ENCODE measurements at regions not wholly inside any gene's neighbourhood (a gene's known extent, or its start where the extent isn't known, plus 50 kb on each side); places are given as distances from the start of the nearest gene placed in this dataset.
"Not testable (repeated sequence)": the region's sequence is repeated elsewhere in the genome, so short reads cannot be mapped to it uniquely, and the experiment has no call there.

GRCh38 chr1:14429577-14429976 is 168.9 kb upstream of the KAZN start:
- no peak overlapping the region for H3K4me3 Mint-ChIP-seq (ENCODE audit: low read depth)
- no peaks in the 10 kb centered on the region for H3K9me3 Mint-ChIP-seq (ENCODE audit: low read depth)
- TF ChIP-seq, protein P1, sequence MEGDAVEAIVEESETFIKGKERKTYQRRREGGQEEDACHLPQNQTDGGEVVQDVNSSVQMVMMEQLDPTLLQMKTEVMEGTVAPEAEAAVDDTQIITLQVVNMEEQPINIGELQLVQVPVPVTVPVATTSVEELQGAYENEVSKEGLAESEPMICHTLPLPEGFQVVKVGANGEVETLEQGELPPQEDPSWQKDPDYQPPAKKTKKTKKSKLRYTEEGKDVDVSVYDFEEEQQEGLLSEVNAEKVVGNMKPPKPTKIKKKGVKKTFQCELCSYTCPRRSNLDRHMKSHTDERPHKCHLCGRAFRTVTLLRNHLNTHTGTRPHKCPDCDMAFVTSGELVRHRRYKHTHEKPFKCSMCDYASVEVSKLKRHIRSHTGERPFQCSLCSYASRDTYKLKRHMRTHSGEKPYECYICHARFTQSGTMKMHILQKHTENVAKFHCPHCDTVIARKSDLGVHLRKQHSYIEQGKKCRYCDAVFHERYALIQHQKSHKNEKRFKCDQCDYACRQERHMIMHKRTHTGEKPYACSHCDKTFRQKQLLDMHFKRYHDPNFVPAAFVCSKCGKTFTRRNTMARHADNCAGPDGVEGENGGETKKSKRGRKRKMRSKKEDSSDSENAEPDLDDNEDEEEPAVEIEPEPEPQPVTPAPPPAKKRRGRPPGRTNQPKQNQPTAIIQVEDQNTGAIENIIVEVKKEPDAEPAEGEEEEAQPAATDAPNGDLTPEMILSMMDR (IDR thresholded peaks at IDR 0.05; ENCODE audit: unreplicated experiment): no peak
- peaks cover 2% of the 10 kb centered on the region for H3K4me1 Mint-ChIP-seq (ENCODE audit: low read depth)
- H3K27me3 Mint-ChIP-seq: peaks cover 14% of the 10 kb centered on the region
- H3K27ac Mint-ChIP-seq: no peak overlapping the region
- H3K36me3 Mint-ChIP-seq (ENCODE audit: insufficient read depth): no peaks in the 10 kb centered on the region
- DNase-seq (ENCODE audit: low spot score, unreplicated experiment): no peak

DNA sequence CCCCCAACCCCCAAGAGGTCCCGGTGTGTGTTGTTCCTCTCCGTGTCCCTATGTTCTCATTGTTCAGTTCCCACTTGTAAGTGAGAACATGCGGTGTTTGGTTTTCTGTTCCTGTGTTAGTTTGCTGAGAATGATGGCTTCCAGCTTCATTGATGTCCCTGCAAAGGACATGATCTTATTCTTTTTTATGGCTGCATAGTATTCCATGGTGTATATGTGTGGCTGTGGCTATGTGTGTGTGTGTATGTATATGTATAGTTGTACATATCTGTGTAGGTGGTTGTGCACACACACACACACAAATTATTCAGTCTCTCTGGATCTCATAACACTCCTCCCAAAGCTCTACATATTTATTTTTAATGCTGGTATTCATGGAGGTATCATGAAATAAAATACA is 165.8 kb upstream of the KAZN start:
- H3K4me3 Mint-ChIP-seq (ENCODE audit: low read depth); H3K27ac Mint-ChIP-seq; H3K9me3 Mint-ChIP-seq (ENCODE audit: low read depth); H3K36me3 Mint-ChIP-seq (ENCODE audit: insufficient read depth); DNase-seq (ENCODE audit: low spot score, unreplicated experiment); H3K4me1 Mint-ChIP-seq (ENCODE audit: low read depth): not testable (repeated sequence)
- peaks cover 14% of the 10 kb centered on the region for H3K27me3 Mint-ChIP-seq

- Mint-ChIP-seq H3K9me3 (ENCODE audit: low read depth) (no peaks in the 10 kb centered on the region), H3K27ac (no peak overlapping the region), H3K27me3 (peaks cover 16% of the 10 kb centered on the region), H3K4me1 (ENCODE audit: low read depth) (no peaks in the 10 kb centered on the region), H3K36me3 (ENCODE audit: insufficient read depth) (no peaks in the 10 kb centered on the region), H3K4me3 (ENCODE audit: low read depth) (no peak overlapping the region)
- peak; percentile 30 for DNase-seq (ENCODE audit: low spot score, unreplicated experiment)
- TF ChIP-seq, protein P1 (IDR thresholded peaks at IDR 0.05; ENCODE audit: unreplicated experiment): peak; percentile 57
These were observed 163.0 kb upstream of the KAZN start for GRCh38 chr1:14435368-14436023.

GRCh38 chr1:14437417-14437918 is 161.0 kb upstream of the KAZN start:
- Mint-ChIP-seq H3K27me3 (peaks cover 18% of the 10 kb centered on the region), H3K27ac (no peak overlapping the region), H3K4me3 (ENCODE audit: low read depth) (no peak overlapping the region), H3K9me3 (ENCODE audit: low read depth) (no peaks in the 10 kb centered on the region), H3K36me3 (ENCODE audit: insufficient read depth) (no peaks in the 10 kb centered on the region), H3K4me1 (ENCODE audit: low read depth) (no peaks in the 10 kb centered on the region)
- TF ChIP-seq, protein P1 (IDR thresholded peaks at IDR 0.05; ENCODE audit: unreplicated experiment): no peak
- no peak for DNase-seq (ENCODE audit: low spot score, unreplicated experiment)

DNA sequence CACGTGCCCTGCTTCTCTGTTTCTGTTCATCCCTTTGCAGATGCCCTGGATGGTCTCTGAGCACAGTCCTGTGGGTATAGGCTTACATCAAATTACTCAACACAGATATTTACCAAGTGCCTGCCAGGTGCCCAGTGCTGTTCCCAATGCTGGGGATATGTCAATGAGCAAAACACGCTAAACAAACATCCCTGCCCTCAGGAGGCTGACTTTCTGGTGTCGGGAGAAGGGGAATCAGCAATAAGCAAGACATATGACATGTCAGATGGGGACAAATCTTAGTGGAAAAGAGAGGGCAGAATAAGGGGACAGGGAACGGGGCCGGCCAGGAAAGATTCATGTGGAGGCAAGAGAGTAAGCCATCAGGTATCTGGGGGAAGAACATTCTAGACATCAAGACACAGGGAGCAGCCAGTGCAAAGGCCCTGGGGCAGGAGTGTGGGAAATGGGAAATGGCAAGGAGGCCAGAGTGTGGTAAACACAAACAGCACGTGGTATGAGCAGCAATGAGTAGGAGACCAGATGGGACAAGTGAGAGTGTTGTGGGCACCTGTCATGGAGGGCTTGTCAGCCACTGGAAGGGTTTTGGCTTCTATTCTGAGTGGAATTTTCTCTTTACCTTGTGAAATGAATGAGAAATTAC is 160.2 kb upstream of the KAZN start:
- H3K36me3 Mint-ChIP-seq (ENCODE audit: insufficient read depth): no peaks in the 10 kb centered on the region
- H3K4me3 Mint-ChIP-seq (ENCODE audit: low read depth): no peak overlapping the region
- H3K9me3 Mint-ChIP-seq (ENCODE audit: low read depth): no peaks in the 10 kb centered on the region
- peaks cover 12% of the 10 kb centered on the region for H3K27me3 Mint-ChIP-seq
- TF ChIP-seq, protein P1 (IDR thresholded peaks at IDR 0.05; ENCODE audit: unreplicated experiment): no peak
- no peak overlapping the region for H3K27ac Mint-ChIP-seq
- H3K4me1 Mint-ChIP-seq (ENCODE audit: low read depth): no peaks in the 10 kb centered on the region
- DNase-seq (ENCODE audit: low spot score, unreplicated experiment): no peak

GRCh38 chr1:14439015-14439414 is 159.5 kb upstream of the KAZN start:
- no peaks in the 10 kb centered on the region for H3K4me1 Mint-ChIP-seq (ENCODE audit: low read depth)
- H3K27ac Mint-ChIP-seq: no peak overlapping the region
- TF ChIP-seq, protein P1 (IDR thresholded peaks at IDR 0.05; ENCODE audit: unreplicated experiment): no peak
- H3K36me3 Mint-ChIP-seq (ENCODE audit: insufficient read depth): no peaks in the 10 kb centered on the region
- no peak for DNase-seq (ENCODE audit: low spot score, unreplicated experiment)
- H3K27me3 Mint-ChIP-seq: peaks cover 9% of the 10 kb centered on the region
- H3K9me3 Mint-ChIP-seq (ENCODE audit: low read depth): no peaks in the 10 kb centered on the region
- no peak overlapping the region for H3K4me3 Mint-ChIP-seq (ENCODE audit: low read depth)
